ENCODE measurements at regions not wholly inside any gene's neighbourhood (a gene's known extent, or its start where the extent isn't known, plus 50 kb on each side); places are given as distances from the start of the nearest gene placed in this dataset.

- TF ChIP-seq CTCF (IDR thresholded peaks at IDR 0.05; ENCODE audit: control insufficient read depth, extremely low read depth, insufficient read depth) = no peak
Measured at GRCh38 chr6:87972279-87972678, 75.4 kb upstream of the SPACA1 start.

GRCh38 chr6:87971605-87972262 is 75.9 kb upstream of the SPACA1 start:
- DNase-seq (ENCODE audit: low read depth) = no peak
- TF ChIP-seq CTCF (IDR thresholded peaks at IDR 0.05; ENCODE audit: control insufficient read depth, extremely low read depth, insufficient read depth) = no peak
- H3K4me3 ChIP-seq (ENCODE audit: low read depth, low read length) = no peak overlapping the region

More at GRCh38 chr6:87972279-87972678, 75.4 kb upstream of the SPACA1 start:
- no peak for DNase-seq (ENCODE audit: low read depth)
- H3K4me3 ChIP-seq (ENCODE audit: low read depth, low read length) = no peak overlapping the region

GRCh38 chr6:87968435-87969278 is 79.0 kb upstream of the SPACA1 start:
- peak overlapping the region; percentile 29 for H3K4me3 ChIP-seq (ENCODE audit: low read depth, low read length)
- no peak for DNase-seq (ENCODE audit: low read depth)
- TF ChIP-seq CTCF (IDR thresholded peaks at IDR 0.05; ENCODE audit: control insufficient read depth, extremely low read depth, insufficient read depth) = 0 out of 2 replicates have a peak, but pooled peaks have one; percentile 6

GRCh38 chr6:87965806-87966205 is 81.8 kb upstream of the SPACA1 start:
- no peak overlapping the region for H3K4me3 ChIP-seq (ENCODE audit: low read depth, low read length)
- TF ChIP-seq CTCF (IDR thresholded peaks at IDR 0.05; ENCODE audit: control insufficient read depth, extremely low read depth, insufficient read depth) = no peak
- no peak for DNase-seq (ENCODE audit: low read depth)

GRCh38 chr6:87959083-87959482 is 88.6 kb upstream of the SPACA1 start:
- no peak for DNase-seq (ENCODE audit: low read depth)
- no peak overlapping the region for H3K4me3 ChIP-seq (ENCODE audit: low read depth, low read length)
- TF ChIP-seq CTCF (IDR thresholded peaks at IDR 0.05; ENCODE audit: control insufficient read depth, extremely low read depth, insufficient read depth) = no peak

GRCh38 chr6:87951751-87952150 is 95.9 kb upstream of the SPACA1 start:
- no peak for DNase-seq (ENCODE audit: low read depth)
- TF ChIP-seq CTCF (IDR thresholded peaks at IDR 0.05; ENCODE audit: control insufficient read depth, extremely low read depth, insufficient read depth) = no peak
- H3K4me3 ChIP-seq (ENCODE audit: low read depth, low read length) = no peak overlapping the region
